Keratinocyte (primary cell): ENCODE measurements at regions not wholly inside any gene's neighbourhood (a gene's known extent, or its start where the extent isn't known, plus 50 kb on each side); places are given as distances from the start of the nearest gene placed in this dataset.

Experiments used
- DNase-seq: peaks from one replicate; pipeline ENCODE4 v3.0.0-alpha.2; 2011; ENCODE audit warnings: low read depth, missing footprints, low spot score
- FAIRE-seq: peaks from 2 replicates; lab custom pipeline; 2011; peaks lifted over from hg19 to GRCh38; lab: Jason Lieb, UNC
- H2AFZ ChIP-seq: 2 replicates; pipeline ENCODE4 v1.6.0; 2012; ENCODE audit warnings: low read length, control low read depth, inconsistent platforms; ENCODE audit not compliant: control insufficient read depth
- H3K27ac ChIP-seq: 2 replicates; pipeline ENCODE4 v1.5.1; 2011; ENCODE audit warnings: low read length; ENCODE audit not compliant: control insufficient read depth, insufficient read depth
- H3K27me3 ChIP-seq: 3 replicates; pipeline ENCODE4 v1.6.0; 2011; ENCODE audit warnings: low read length; ENCODE audit not compliant: control insufficient read depth, insufficient read depth; ENCODE audit errors: extremely low read depth
- H3K36me3 ChIP-seq, 2 experiments: 2 replicates in 1 of 2; 3 replicates in 1 of 2; pipeline ENCODE4 v1.5.1; 2011; ENCODE audit warnings: low read length in 2 of 2, mild to moderate bottlenecking in 1 of 2; ENCODE audit not compliant: control insufficient read depth in 2 of 2, insufficient read depth in 2 of 2; ENCODE audit errors: extremely low read depth in 1 of 2
- H3K4me1 ChIP-seq: 3 replicates; pipeline ENCODE4 v1.5.1; 2011; ENCODE audit warnings: low read length; ENCODE audit not compliant: control insufficient read depth, insufficient read depth; ENCODE audit errors: extremely low read depth
- H3K4me2 ChIP-seq: 3 replicates; pipeline ENCODE4 v1.6.0; 2011; ENCODE audit warnings: low read depth, low read length; ENCODE audit not compliant: control insufficient read depth, insufficient read depth; ENCODE audit errors: extremely low read depth
- H3K4me3 ChIP-seq, 3 experiments: fragments of 200-600 bp in 1 of 3; sonication (generic) in 1 of 3; 2 replicates in 2 of 3; 3 replicates in 1 of 3; pipeline ENCODE4 v1.5.1; 2011 to 2016; ENCODE audit warnings: low read length in 3 of 3, mild to moderate bottlenecking in 3 of 3, control low read depth in 2 of 3, inconsistent platforms in 1 of 3, low read depth in 1 of 3, mixed read lengths in 1 of 3, mixed run types in 1 of 3, moderate library complexity in 1 of 3; ENCODE audit not compliant: control insufficient read depth in 2 of 3, insufficient read depth in 2 of 3; ENCODE audit errors: extremely low read depth in 1 of 3
- H3K79me2 ChIP-seq: 2 replicates; pipeline ENCODE4 v1.6.0; 2012; ENCODE audit warnings: low read length; ENCODE audit not compliant: control insufficient read depth, insufficient read depth
- H3K9ac ChIP-seq: 3 replicates; pipeline ENCODE4 v1.6.0; 2011; ENCODE audit warnings: low read length; ENCODE audit not compliant: control insufficient read depth, insufficient read depth; ENCODE audit errors: extremely low read depth
- H3K9me1 ChIP-seq: 3 replicates; pipeline ENCODE4 v1.6.0; 2011; ENCODE audit warnings: low read length; ENCODE audit not compliant: control insufficient read depth, insufficient read depth; ENCODE audit errors: extremely low read depth
- H3K9me3 ChIP-seq: 2 replicates; pipeline ENCODE4 v1.5.1; 2012; ENCODE audit warnings: low read depth, low read length; ENCODE audit not compliant: control insufficient read depth
- H4K20me1 ChIP-seq: 3 replicates; pipeline ENCODE4 v1.6.0; 2011; ENCODE audit warnings: low read length; ENCODE audit not compliant: control insufficient read depth, insufficient read depth; ENCODE audit errors: extremely low read depth
- EZH2 ChIP-seq: IDR thresholded peaks from one replicate; pipeline ENCODE4 v1.6.1; 2012; ENCODE audit warnings: inconsistent platforms, mild to moderate bottlenecking, low read length, moderate library complexity
- dilution Hi-C: fragments of 300-500 bp; cut with MboI; formaldehyde crosslinking; loops from one replicate; pipeline ENCODE4 v1.7.0; 2020; ENCODE audit warnings: low sequenced_read_pairs; ENCODE audit not compliant: extremely low pct_ligation_motif_present
- TF ChIP-seq, protein P1 (sequence below), 3 experiments: IDR thresholded peaks in 1 of 3; conservative IDR thresholded peaks in 1 of 3; optimal IDR thresholded peaks in 1 of 3; 2 replicates in 2 of 3; 3 replicates in 1 of 3; pipeline versions ENCODE3 to v1.5.1; 2011; ENCODE audit warnings: low read length in 3 of 3, mild to moderate bottlenecking in 3 of 3, moderate library complexity in 2 of 3, control low read depth in 1 of 3, inconsistent platforms in 1 of 3; ENCODE audit not compliant: insufficient read depth in 2 of 3; ENCODE audit errors: extremely low read depth in 1 of 3

DNA sequence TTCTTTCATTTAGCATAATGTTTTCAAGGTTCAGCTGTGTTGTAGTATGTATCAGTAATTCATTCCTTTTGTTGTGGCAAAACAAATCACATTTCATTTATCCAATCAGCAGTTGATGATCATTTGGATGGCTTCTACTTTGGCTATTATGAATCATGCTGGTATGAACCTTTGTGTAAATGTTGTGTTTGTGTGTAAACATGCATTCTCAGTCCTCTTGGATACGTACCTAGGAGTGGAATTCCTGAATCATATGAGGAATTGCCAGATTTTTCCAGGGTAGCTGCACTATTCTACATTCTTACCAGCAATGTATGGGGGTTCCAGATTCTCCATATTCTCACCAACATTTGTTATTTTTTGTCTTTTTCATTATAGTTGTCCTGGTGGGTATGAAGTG, 578.5 kb upstream of the MKI67 start:
- Histone ChIP-seq H3K36me3 (no peaks in the 10 kb centered on the region), H3K9ac (no peak overlapping the region), H3K9me1 (no peaks in the 10 kb centered on the region), H3K4me3 (no peak overlapping the region), H4K20me1 (no peaks in the 10 kb centered on the region), H3K27me3 (no peaks in the 10 kb centered on the region), H3K27ac (no peak overlapping the region), H3K4me2 (no peak overlapping the region), H3K79me2 (no peaks in the 10 kb centered on the region), H3K9me3 (no peaks in the 10 kb centered on the region), H3K4me1 (no peaks in the 10 kb centered on the region), H2AFZ (no peak overlapping the region)
- TF ChIP-seq, protein P1, sequence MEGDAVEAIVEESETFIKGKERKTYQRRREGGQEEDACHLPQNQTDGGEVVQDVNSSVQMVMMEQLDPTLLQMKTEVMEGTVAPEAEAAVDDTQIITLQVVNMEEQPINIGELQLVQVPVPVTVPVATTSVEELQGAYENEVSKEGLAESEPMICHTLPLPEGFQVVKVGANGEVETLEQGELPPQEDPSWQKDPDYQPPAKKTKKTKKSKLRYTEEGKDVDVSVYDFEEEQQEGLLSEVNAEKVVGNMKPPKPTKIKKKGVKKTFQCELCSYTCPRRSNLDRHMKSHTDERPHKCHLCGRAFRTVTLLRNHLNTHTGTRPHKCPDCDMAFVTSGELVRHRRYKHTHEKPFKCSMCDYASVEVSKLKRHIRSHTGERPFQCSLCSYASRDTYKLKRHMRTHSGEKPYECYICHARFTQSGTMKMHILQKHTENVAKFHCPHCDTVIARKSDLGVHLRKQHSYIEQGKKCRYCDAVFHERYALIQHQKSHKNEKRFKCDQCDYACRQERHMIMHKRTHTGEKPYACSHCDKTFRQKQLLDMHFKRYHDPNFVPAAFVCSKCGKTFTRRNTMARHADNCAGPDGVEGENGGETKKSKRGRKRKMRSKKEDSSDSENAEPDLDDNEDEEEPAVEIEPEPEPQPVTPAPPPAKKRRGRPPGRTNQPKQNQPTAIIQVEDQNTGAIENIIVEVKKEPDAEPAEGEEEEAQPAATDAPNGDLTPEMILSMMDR (optimal IDR thresholded peaks at IDR 0.05 in 1 of 3, IDR thresholded peaks at IDR 0.05 in 1 of 3, conservative IDR thresholded peaks at IDR 0.05 in 1 of 3; ENCODE audit: extremely low read depth in 1 of 3, insufficient read depth in 2 of 3, low read length in 3 of 3), result no peak
- TF ChIP-seq EZH2, result no peak
- dilution Hi-C loops, result no loop called here
- FAIRE-seq, result no peak
- DNase-seq, result no peak

DNA sequence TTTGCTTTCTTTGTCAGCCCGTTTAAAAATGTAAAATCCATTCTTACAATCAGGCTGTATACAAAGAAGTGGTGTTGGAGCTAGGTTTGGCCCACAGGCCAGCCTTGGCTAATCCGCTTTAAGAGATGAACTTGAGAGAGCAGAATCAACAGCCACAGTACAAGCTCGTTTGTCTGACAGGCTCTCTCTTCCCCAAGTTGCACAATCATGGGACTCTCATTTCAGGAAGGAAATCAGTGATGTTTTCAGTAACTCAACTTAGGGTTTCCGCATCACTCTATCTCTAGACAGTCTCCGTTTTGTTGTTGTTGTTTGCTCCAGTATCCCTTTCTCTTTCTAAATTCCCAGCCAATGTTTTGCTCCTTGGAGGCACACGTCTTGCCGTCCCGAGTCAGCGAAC, 582.0 kb upstream of the MKI67 start:
- FAIRE-seq, result no peak
- H3K79me2 ChIP-seq, result no peaks in the 10 kb centered on the region
- no peaks in the 10 kb centered on the region for H3K36me3 ChIP-seq
- DNase-seq, result no peak
- no peak overlapping the region for H3K9ac ChIP-seq
- no peak overlapping the region for H2AFZ ChIP-seq
- H3K4me3 ChIP-seq, result no peak overlapping the region
- H3K4me2 ChIP-seq, result no peak overlapping the region
- no peaks in the 10 kb centered on the region for H4K20me1 ChIP-seq
- no peak for TF ChIP-seq EZH2
- TF ChIP-seq, protein P1 (optimal IDR thresholded peaks at IDR 0.05 in 1 of 3, IDR thresholded peaks at IDR 0.05 in 1 of 3, conservative IDR thresholded peaks at IDR 0.05 in 1 of 3; ENCODE audit: extremely low read depth in 1 of 3, insufficient read depth in 2 of 3, low read length in 3 of 3), result no peak
- H3K27me3 ChIP-seq, result no peaks in the 10 kb centered on the region
- no peaks in the 10 kb centered on the region for H3K9me3 ChIP-seq
- H3K4me1 ChIP-seq, result no peaks in the 10 kb centered on the region
- no peaks in the 10 kb centered on the region for H3K9me1 ChIP-seq
- dilution Hi-C loops, result no loop called here
- no peak overlapping the region for H3K27ac ChIP-seq
